ENCODE measurements at regions not wholly inside any gene's neighbourhood (a gene's known extent, or its start where the extent isn't known, plus 50 kb on each side); places are given as distances from the start of the nearest gene placed in this dataset.

GRCh38 chr6:92723390-92723931 lies 695.9 kb downstream of the EPHA7 start:
- no peaks in the 10 kb centered on the region for H3K36me3 ChIP-seq (ENCODE audit: control insufficient read depth, insufficient read depth, low read length)
- H3K27ac ChIP-seq (ENCODE audit: low read depth, low read length): no peak overlapping the region
- H3K27me3 ChIP-seq (ENCODE audit: control insufficient read depth, insufficient read depth, low read length): no peaks in the 10 kb centered on the region
- no peak overlapping the region for H3K9ac ChIP-seq (ENCODE audit: low read length)
- H3K4me3 ChIP-seq (ENCODE audit: low read length): no peak overlapping the region
- no peaks in the 10 kb centered on the region for H3K4me1 ChIP-seq (ENCODE audit: control insufficient read depth, insufficient read depth, low read length)

GRCh38 chr6:92719773-92720172 lies 699.6 kb downstream of the EPHA7 start:
- no peaks in the 10 kb centered on the region for H3K27me3 ChIP-seq (ENCODE audit: control insufficient read depth, insufficient read depth, low read length)
- no peak overlapping the region for H3K27ac ChIP-seq (ENCODE audit: low read depth, low read length)
- no peak overlapping the region for H3K9ac ChIP-seq (ENCODE audit: low read length)
- no peak overlapping the region for H3K4me3 ChIP-seq (ENCODE audit: low read length)
- no peaks in the 10 kb centered on the region for H3K36me3 ChIP-seq (ENCODE audit: control insufficient read depth, insufficient read depth, low read length)
- H3K4me1 ChIP-seq (ENCODE audit: control insufficient read depth, insufficient read depth, low read length): no peaks in the 10 kb centered on the region

- Histone ChIP-seq H3K4me1 (ENCODE audit: control insufficient read depth, insufficient read depth, low read length) (no peaks in the 10 kb centered on the region), H3K4me3 (ENCODE audit: low read length) (no peak overlapping the region), H3K27me3 (ENCODE audit: control insufficient read depth, insufficient read depth, low read length) (no peaks in the 10 kb centered on the region), H3K9ac (ENCODE audit: low read length) (no peak overlapping the region), H3K36me3 (ENCODE audit: control insufficient read depth, insufficient read depth, low read length) (no peaks in the 10 kb centered on the region), H3K27ac (ENCODE audit: low read depth, low read length) (no peak overlapping the region)
Measured at GRCh38 chr6:92716638-92717037, 702.7 kb downstream of the EPHA7 start.

DNA sequence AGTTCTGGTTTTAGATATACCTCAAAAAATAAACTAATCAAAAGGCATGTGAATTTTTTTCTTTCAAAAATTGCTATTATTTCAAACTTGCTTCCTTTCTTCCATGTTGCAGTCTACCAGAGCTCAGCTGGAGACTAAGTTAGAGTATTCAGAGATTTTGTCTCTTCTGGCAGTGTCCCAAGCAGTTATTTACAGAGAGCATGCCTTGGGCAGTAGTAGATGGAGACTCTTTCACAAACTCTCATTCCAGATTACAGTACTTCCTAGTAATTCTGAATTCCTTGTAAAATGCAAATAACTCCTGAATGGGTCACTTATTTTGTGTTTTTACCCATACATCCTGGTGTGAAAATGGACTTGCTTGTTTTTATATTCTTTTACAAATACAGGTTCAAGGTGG lies 703.4 kb downstream of the EPHA7 start:
- H3K9ac ChIP-seq (ENCODE audit: low read length): no peak overlapping the region
- H3K27ac ChIP-seq (ENCODE audit: low read depth, low read length): no peak overlapping the region
- no peak overlapping the region for H3K4me3 ChIP-seq (ENCODE audit: low read length)
- no peaks in the 10 kb centered on the region for H3K36me3 ChIP-seq (ENCODE audit: control insufficient read depth, insufficient read depth, low read length)
- no peaks in the 10 kb centered on the region for H3K4me1 ChIP-seq (ENCODE audit: control insufficient read depth, insufficient read depth, low read length)
- H3K27me3 ChIP-seq (ENCODE audit: control insufficient read depth, insufficient read depth, low read length): no peaks in the 10 kb centered on the region

DNA sequence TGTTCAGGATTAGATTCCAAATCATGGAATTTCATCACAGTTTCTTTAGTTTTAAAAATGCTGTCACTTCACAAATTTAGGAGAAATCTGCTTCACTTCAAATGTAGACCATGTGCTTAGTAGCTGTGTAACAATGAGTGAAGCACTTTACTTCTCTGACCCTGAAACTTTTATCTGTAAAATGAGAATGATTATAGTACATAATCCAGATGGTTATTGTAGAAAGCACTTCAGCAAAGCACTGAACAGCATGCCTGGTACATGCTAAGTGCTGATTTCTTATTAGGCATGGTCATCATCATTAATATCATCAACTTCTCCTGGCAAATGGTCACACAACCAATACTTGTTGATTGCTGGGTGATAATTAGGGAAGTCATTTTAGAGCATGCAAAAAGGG lies 705.0 kb downstream of the EPHA7 start:
- no peak overlapping the region for H3K9ac ChIP-seq (ENCODE audit: low read length)
- H3K4me3 ChIP-seq (ENCODE audit: low read length): no peak overlapping the region
- no peaks in the 10 kb centered on the region for H3K27me3 ChIP-seq (ENCODE audit: control insufficient read depth, insufficient read depth, low read length)
- no peaks in the 10 kb centered on the region for H3K4me1 ChIP-seq (ENCODE audit: control insufficient read depth, insufficient read depth, low read length)
- H3K27ac ChIP-seq (ENCODE audit: low read depth, low read length): no peak overlapping the region
- H3K36me3 ChIP-seq (ENCODE audit: control insufficient read depth, insufficient read depth, low read length): no peaks in the 10 kb centered on the region

DNA sequence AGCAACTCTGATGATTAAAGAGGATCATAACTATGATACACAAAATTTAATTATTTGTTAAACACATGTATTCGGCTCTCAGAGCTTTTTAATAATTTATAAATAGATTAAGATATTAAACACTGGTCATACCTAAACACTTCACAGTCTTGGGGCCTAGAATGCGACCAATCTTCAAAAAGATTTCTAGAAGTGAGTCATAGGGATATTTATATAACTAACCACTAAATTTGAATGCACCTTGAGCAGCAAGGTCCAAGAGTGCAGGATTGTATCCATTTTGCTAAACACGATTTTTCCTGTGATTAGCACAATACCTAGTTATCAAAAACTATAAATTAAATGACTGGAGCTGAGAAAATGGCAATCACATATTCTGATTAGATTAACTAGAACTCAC lies 709.3 kb downstream of the EPHA7 start:
- Histone ChIP-seq H3K27me3 (ENCODE audit: control insufficient read depth, insufficient read depth, low read length) (no peaks in the 10 kb centered on the region), H3K36me3 (ENCODE audit: control insufficient read depth, insufficient read depth, low read length) (no peaks in the 10 kb centered on the region), H3K4me1 (ENCODE audit: control insufficient read depth, insufficient read depth, low read length) (no peaks in the 10 kb centered on the region), H3K9ac (ENCODE audit: low read length) (no peak overlapping the region), H3K4me3 (ENCODE audit: low read length) (no peak overlapping the region), H3K27ac (ENCODE audit: low read depth, low read length) (no peak overlapping the region)

GRCh38 chr6:92708945-92709344 lies 710.4 kb downstream of the EPHA7 start:
- Histone ChIP-seq H3K36me3 (ENCODE audit: control insufficient read depth, insufficient read depth, low read length) (no peaks in the 10 kb centered on the region), H3K27ac (ENCODE audit: low read depth, low read length) (no peak overlapping the region), H3K9ac (ENCODE audit: low read length) (no peak overlapping the region), H3K4me1 (ENCODE audit: control insufficient read depth, insufficient read depth, low read length) (no peaks in the 10 kb centered on the region), H3K4me3 (ENCODE audit: low read length) (no peak overlapping the region), H3K27me3 (ENCODE audit: control insufficient read depth, insufficient read depth, low read length) (no peaks in the 10 kb centered on the region)

GRCh38 chr6:92708270-92708669 lies 711.1 kb downstream of the EPHA7 start:
- Histone ChIP-seq H3K36me3 (ENCODE audit: control insufficient read depth, insufficient read depth, low read length) (no peaks in the 10 kb centered on the region), H3K27me3 (ENCODE audit: control insufficient read depth, insufficient read depth, low read length) (no peaks in the 10 kb centered on the region), H3K27ac (ENCODE audit: low read depth, low read length) (no peak overlapping the region), H3K9ac (ENCODE audit: low read length) (no peak overlapping the region), H3K4me3 (ENCODE audit: low read length) (no peak overlapping the region), H3K4me1 (ENCODE audit: control insufficient read depth, insufficient read depth, low read length) (no peaks in the 10 kb centered on the region)

DNA sequence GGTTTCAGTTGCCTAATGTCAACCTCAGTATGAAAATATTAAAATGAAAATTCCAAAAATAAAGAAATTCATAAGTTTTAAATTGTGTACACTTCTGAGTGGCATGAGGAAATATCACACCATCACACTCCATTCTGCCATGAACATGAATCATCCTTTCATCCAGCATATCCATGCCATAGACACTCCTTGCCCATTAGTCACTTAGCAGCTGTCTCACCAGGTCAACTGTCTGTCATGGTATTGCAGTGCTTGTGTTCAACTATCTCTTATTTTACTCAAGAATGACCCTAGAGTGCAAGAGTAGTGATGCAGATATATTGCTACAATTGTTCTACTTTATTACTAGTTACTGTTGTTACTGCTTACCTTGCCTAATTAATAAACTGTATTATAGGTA lies 712.4 kb downstream of the EPHA7 start:
- H3K36me3 ChIP-seq (ENCODE audit: control insufficient read depth, insufficient read depth, low read length): no peaks in the 10 kb centered on the region
- H3K4me3 ChIP-seq (ENCODE audit: low read length): no peak overlapping the region
- no peak overlapping the region for H3K27ac ChIP-seq (ENCODE audit: low read depth, low read length)
- no peaks in the 10 kb centered on the region for H3K4me1 ChIP-seq (ENCODE audit: control insufficient read depth, insufficient read depth, low read length)
- no peaks in the 10 kb centered on the region for H3K27me3 ChIP-seq (ENCODE audit: control insufficient read depth, insufficient read depth, low read length)
- no peak overlapping the region for H3K9ac ChIP-seq (ENCODE audit: low read length)

- Histone ChIP-seq H3K36me3 (ENCODE audit: control insufficient read depth, insufficient read depth, low read length) (no peaks in the 10 kb centered on the region), H3K27ac (ENCODE audit: low read depth, low read length) (no peak overlapping the region), H3K4me3 (ENCODE audit: low read length) (no peak overlapping the region), H3K4me1 (ENCODE audit: control insufficient read depth, insufficient read depth, low read length) (no peaks in the 10 kb centered on the region), H3K27me3 (ENCODE audit: control insufficient read depth, insufficient read depth, low read length) (no peaks in the 10 kb centered on the region), H3K9ac (ENCODE audit: low read length) (no peak overlapping the region)
Measured at GRCh38 chr6:92701425-92702096, 717.8 kb downstream of the EPHA7 start.

GRCh38 chr6:92700411-92700810 lies 718.9 kb downstream of the EPHA7 start:
- Histone ChIP-seq H3K27me3 (ENCODE audit: control insufficient read depth, insufficient read depth, low read length) (no peaks in the 10 kb centered on the region), H3K4me3 (ENCODE audit: low read length) (no peak overlapping the region), H3K36me3 (ENCODE audit: control insufficient read depth, insufficient read depth, low read length) (no peaks in the 10 kb centered on the region), H3K27ac (ENCODE audit: low read depth, low read length) (no peak overlapping the region), H3K4me1 (ENCODE audit: control insufficient read depth, insufficient read depth, low read length) (no peaks in the 10 kb centered on the region), H3K9ac (ENCODE audit: low read length) (no peak overlapping the region)

- Histone ChIP-seq H3K4me1 (ENCODE audit: control insufficient read depth, insufficient read depth, low read length) (no peaks in the 10 kb centered on the region), H3K9ac (ENCODE audit: low read length) (no peak overlapping the region), H3K27me3 (ENCODE audit: control insufficient read depth, insufficient read depth, low read length) (no peaks in the 10 kb centered on the region), H3K27ac (ENCODE audit: low read depth, low read length) (no peak overlapping the region), H3K4me3 (ENCODE audit: low read length) (no peak overlapping the region), H3K36me3 (ENCODE audit: control insufficient read depth, insufficient read depth, low read length) (no peaks in the 10 kb centered on the region)
Measured at GRCh38 chr6:92690997-92691599, 728.3 kb downstream of the EPHA7 start.

- H3K27me3 ChIP-seq (ENCODE audit: control insufficient read depth, insufficient read depth, low read length): no peaks in the 10 kb centered on the region
- H3K27ac ChIP-seq (ENCODE audit: low read depth, low read length): no peak overlapping the region
- H3K4me3 ChIP-seq (ENCODE audit: low read length): no peak overlapping the region
- H3K36me3 ChIP-seq (ENCODE audit: control insufficient read depth, insufficient read depth, low read length): no peaks in the 10 kb centered on the region
- no peak overlapping the region for H3K9ac ChIP-seq (ENCODE audit: low read length)
- H3K4me1 ChIP-seq (ENCODE audit: control insufficient read depth, insufficient read depth, low read length): no peaks in the 10 kb centered on the region
Measured at GRCh38 chr6:92688342-92688741, 731.0 kb downstream of the EPHA7 start.

Measured in rectal smooth muscle tissue (tissue), 1 donor.